GM12878 (cell line): ENCODE measurements at regions not wholly inside any gene's neighbourhood (a gene's known extent, or its start where the extent isn't known, plus 50 kb on each side); places are given as distances from the start of the nearest gene placed in this dataset.

Source experiments
- ATAC-seq: fragments of 200-7000 bp; cut with Tn5 transposase; 3 replicates; pipeline ENCODE4 v1.9.1; 2020; ENCODE audit warnings: mild to moderate bottlenecking, moderate library complexity
- BruUV-seq: library from RNA; stranded (reverse); fragments of 400-500 nt; replicated peaks from 2 replicates; lab custom pipeline; 2021; lab: Mats Ljungman, UMichigan
- CTCF ChIA-PET: fragments of 300-600 bp; sonication (Branson Sonifier 250); formaldehyde crosslinking; extraction: SDS; loops from one replicate; lab custom pipeline; 2021; ENCODE audit warnings: inconsistent platforms; lab: Yijun Ruan, JAX
- POLR2A ChIA-PET: fragments of 350-600 bp; formaldehyde crosslinking; extraction: SDS; loops from one replicate; lab custom pipeline; 2021; ENCODE audit warnings: inconsistent platforms; lab: Charles Lee
- RAD21 ChIA-PET: fragments of 300-600 bp; sonication (Branson Sonifier 250); formaldehyde crosslinking; loops from one replicate; lab custom pipeline; 2023; ENCODE audit warnings: antibody characterized with exemption; ENCODE audit not compliant: unreplicated experiment; lab: Charles Lee
- SMC1A ChIA-PET: fragments of 300-600 bp; sonication (Branson Sonifier 250); formaldehyde crosslinking; loops from one replicate; lab custom pipeline; 2023; ENCODE audit not compliant: unreplicated experiment, uncharacterized antibody; lab: Charles Lee
- DNase-seq: peaks from one replicate; pipeline ENCODE4 v3.0.0-alpha.2; 2011; ENCODE audit warnings: low read depth, low spot score
- FAIRE-seq: peaks from 3 replicates; lab custom pipeline; 2011; peaks lifted over from hg19 to GRCh38; lab: Jason Lieb, UNC
- H2AFZ ChIP-seq: 2 replicates; pipeline ENCODE4 v1.6.0; 2011; ENCODE audit warnings: low read depth, low read length, control low read depth; ENCODE audit not compliant: control insufficient read depth
- H3K27ac ChIP-seq: 2 replicates; pipeline ENCODE4 v1.5.1; 2011; ENCODE audit warnings: control low read depth; ENCODE audit not compliant: control insufficient read depth, insufficient read depth
- H3K27me3 ChIP-seq, 2 experiments: replicated peaks in 1 of 2; 2 replicates each; pipeline versions ENCODE4 v1.6.0 to v1.6.1; 2011; ENCODE audit warnings: low read length in 1 of 2; ENCODE audit not compliant: control insufficient read depth in 2 of 2, insufficient read depth in 2 of 2
- H3K36me3 ChIP-seq, 2 experiments: 2 replicates each; pipeline ENCODE4 v1.5.1; 2011; ENCODE audit warnings: low read length in 1 of 2; ENCODE audit not compliant: control insufficient read depth in 2 of 2, insufficient read depth in 2 of 2
- H3K4me1 ChIP-seq: 2 replicates; pipeline ENCODE4 v1.6.1; 2011; ENCODE audit warnings: mild to moderate bottlenecking, low read length, moderate library complexity, mixed read lengths; ENCODE audit not compliant: control insufficient read depth, insufficient read depth
- H3K4me2 ChIP-seq: 2 replicates; pipeline ENCODE4 v1.6.0; 2011; ENCODE audit warnings: control low read depth; ENCODE audit not compliant: control insufficient read depth, insufficient read depth
- H3K4me3 ChIP-seq: fragments of 200-600 bp; sonication (generic); 2 replicates; pipeline ENCODE4 v1.5.1; 2016
- H3K79me2 ChIP-seq: 2 replicates; pipeline ENCODE4 v1.6.0; 2011; ENCODE audit warnings: low read length; ENCODE audit not compliant: control insufficient read depth, insufficient read depth
- H3K9ac ChIP-seq: 2 replicates; pipeline ENCODE4 v1.8.0; 2011; ENCODE audit warnings: low read length, control low read depth, mixed read lengths; ENCODE audit not compliant: control insufficient read depth, insufficient read depth
- H3K9me3 ChIP-seq: replicated peaks from 3 replicates; pipeline ENCODE4 v1.5.1; 2011; ENCODE audit warnings: mild to moderate bottlenecking, low read length; ENCODE audit not compliant: control insufficient read depth, insufficient read depth
- H4K20me1 ChIP-seq: 2 replicates; pipeline ENCODE4 v1.6.0; 2011; ENCODE audit not compliant: control insufficient read depth, insufficient read depth
- ATF2 ChIP-seq: IDR thresholded peaks from 2 replicates; pipeline ENCODE4 v1.6.1; 2012; ENCODE audit warnings: low read length, inconsistent platforms
- BCL3 ChIP-seq: IDR thresholded peaks from 2 replicates; pipeline ENCODE4 v1.6.1; 2011; ENCODE audit warnings: borderline replicate concordance, low read depth, mild to moderate bottlenecking, moderate library complexity, low read length; ENCODE audit not compliant: insufficient read depth, poor library complexity, severe bottlenecking
- E2F8 ChIP-seq: fragments of 450-650 bp; IDR thresholded peaks from 2 replicates; pipeline ENCODE4 v1.6.1; 2018; ENCODE audit warnings: mild to moderate bottlenecking, low read depth, moderate library complexity; ENCODE audit not compliant: partially characterized antibody
- ETV6 ChIP-seq, 2 experiments: fragments of 450-650 bp in 1 of 2; IDR thresholded peaks in 1 of 2; conservative IDR thresholded peaks in 1 of 2; 2 replicates each; pipeline ENCODE4 v1.6.1; 2014; ENCODE audit warnings: antibody characterized with exemption in 1 of 2, borderline replicate concordance in 1 of 2, low read depth in 1 of 2, mild to moderate bottlenecking in 1 of 2, moderate library complexity in 1 of 2
- FOXM1 ChIP-seq: IDR thresholded peaks from 2 replicates; pipeline ENCODE4 v1.6.1; 2012; ENCODE audit warnings: low read depth, mild to moderate bottlenecking, inconsistent platforms, low read length, moderate library complexity
- JUNB ChIP-seq: IDR thresholded peaks from 2 replicates; pipeline ENCODE4 v1.6.1; 2016; ENCODE audit warnings: antibody characterized with exemption, mild to moderate bottlenecking
- MTA2 ChIP-seq: fragments of 450-650 bp; IDR thresholded peaks from 2 replicates; pipeline ENCODE4 v1.6.1; 2016; ENCODE audit warnings: low read depth, mild to moderate bottlenecking, moderate library complexity
- RELB ChIP-seq: fragments of 450-650 bp; IDR thresholded peaks from 2 replicates; pipeline ENCODE4 v1.6.1; 2017; ENCODE audit warnings: low read depth, mild to moderate bottlenecking, moderate library complexity
- SRF ChIP-seq, 2 experiments: IDR thresholded peaks; 2 replicates each; pipeline ENCODE4 v1.6.1; 2011; ENCODE audit warnings: low read depth in 2 of 2, low read length in 2 of 2, mild to moderate bottlenecking in 1 of 2, moderate library complexity in 1 of 2
- SUPT20H ChIP-seq: IDR thresholded peaks from 2 replicates; pipeline ENCODE4 v1.6.1; 2011; ENCODE audit warnings: low read depth, mild to moderate bottlenecking, low read length, moderate library complexity, borderline replicate concordance; ENCODE audit not compliant: control insufficient read depth
- TCF12 ChIP-seq: IDR thresholded peaks from 2 replicates; pipeline ENCODE4 v1.6.1; 2011; ENCODE audit warnings: low read depth, mild to moderate bottlenecking, low read length
- YY1 ChIP-seq: IDR thresholded peaks from 2 replicates; pipeline ENCODE4 v1.6.1; 2011; ENCODE audit warnings: low read depth, mild to moderate bottlenecking, low read length
- ZBTB4 ChIP-seq: fragments of 450-650 bp; formaldehyde crosslinking; IDR thresholded peaks from 2 replicates; pipeline ENCODE4 v1.4.0; 2022; ENCODE audit warnings: mild to moderate bottlenecking, moderate library complexity
- in situ Hi-C: fragments of 300-500 bp; cut with MboI; formaldehyde crosslinking; loops from 9 replicates; pipeline ENCODE4 v1.14.3; 2018; ENCODE audit warnings: mixed read lengths
- intact Hi-C: fragments of 100-400 bp; cut with micrococcal nuclease; formaldehyde crosslinking; loops from one replicate; pipeline ENCODE4 v1.14.2; 2022; ENCODE audit not compliant: unreplicated experiment

GRCh38 chr4:132981611-132982010 is 167.5 kb upstream of the PCDH10 start (continued):
- TF ChIP-seq BCL3 = no peak
- no peak for TF ChIP-seq MTA2
- no peak for TF ChIP-seq SRF (IDR thresholded peaks at IDR 0.05; ENCODE audit: low read depth in 2 of 2, low read length in 2 of 2)
- no peak for TF ChIP-seq YY1
- no peak for TF ChIP-seq SUPT20H
- no peak for TF ChIP-seq FOXM1
- no peak for TF ChIP-seq ETV6 (conservative IDR thresholded peaks at IDR 0.05 in 1 of 2, IDR thresholded peaks at IDR 0.05 in 1 of 2; ENCODE audit: borderline replicate concordance in 1 of 2, low read depth in 1 of 2)

- FAIRE-seq (no peak), DNase-seq (no peak), ATAC-seq (no peak)
- Histone ChIP-seq H3K27me3 (no peaks in the 10 kb centered on the region), H3K4me3 (no peak overlapping the region), H3K36me3 (no peaks in the 10 kb centered on the region), H3K4me1 (no peaks in the 10 kb centered on the region), H3K79me2 (no peaks in the 10 kb centered on the region), H3K27ac (no peak overlapping the region), H3K9me3 (no peaks in the 10 kb centered on the region), H2AFZ (no peak overlapping the region), H3K4me2 (no peak overlapping the region), H3K9ac (no peak overlapping the region), H4K20me1 (no peaks in the 10 kb centered on the region)
- POLR2A ChIA-PET = no interaction called here
- BruUV-seq = no TSS peak
- SMC1A ChIA-PET = no interaction called here
- CTCF ChIA-PET = no interaction called here
- intact Hi-C loops = no loop called here
- in situ Hi-C loops = no loop called here
- RAD21 ChIA-PET = no interaction called here
- TF ChIP-seq ATF2 (no peak), RELB (no peak), E2F8 (no peak), TCF12 (no peak), ZBTB4 (CRISPR knock-in tag) (no peak), JUNB (no peak)
Observed at GRCh38 chr4:132982151-132982550, 166.9 kb upstream of the PCDH10 start.
